HepG2 (cell line): ENCODE measurements at regions not wholly inside any gene's neighbourhood (a gene's known extent, or its start where the extent isn't known, plus 50 kb on each side); places are given as distances from the start of the nearest gene placed in this dataset.

Source experiments
- BORCS8-MEF2B ChIP-seq: sonication (generic); formaldehyde crosslinking; IDR thresholded peaks from 2 replicates; pipeline ENCODE4 v1.8.0; 2022; ENCODE audit warnings: mild to moderate bottlenecking, missing genetic modification reagents
- GABPB1 ChIP-seq: IDR thresholded peaks from 2 replicates; pipeline ENCODE4 v1.6.1; 2016; ENCODE audit warnings: mild to moderate bottlenecking, missing genetic modification reagents, moderate library complexity, missing compliant biosample characterization
- HDAC6 ChIP-seq: fragments of 200-600 bp; sonication (generic); IDR thresholded peaks from 2 replicates; pipeline ENCODE4 v1.7.0; 2017; ENCODE audit warnings: mild to moderate bottlenecking, antibody characterized with exemption, low read length, low read depth
- PHF20 ChIP-seq: sonication (generic); formaldehyde crosslinking; IDR thresholded peaks from 2 replicates; pipeline ENCODE4 v1.5.0; 2020; ENCODE audit warnings: mild to moderate bottlenecking, missing genetic modification reagents
- WIZ ChIP-seq: sonication (generic); formaldehyde crosslinking; IDR thresholded peaks from 2 replicates; pipeline ENCODE4 v1.5.1; 2020; ENCODE audit warnings: mild to moderate bottlenecking, missing genetic modification reagents
- ZFP36L1 ChIP-seq: sonication (generic); formaldehyde crosslinking; IDR thresholded peaks from 2 replicates; pipeline ENCODE4 v1.8.0; 2022; ENCODE audit warnings: mild to moderate bottlenecking, missing genetic modification reagents, moderate library complexity
- ZFP36L2 ChIP-seq: sonication (generic); formaldehyde crosslinking; IDR thresholded peaks from 2 replicates; pipeline ENCODE4 v1.4.0; 2020; ENCODE audit warnings: missing genetic modification reagents
- ZNF30 ChIP-seq: sonication (generic); formaldehyde crosslinking; IDR thresholded peaks from 2 replicates; pipeline ENCODE4 v1.5.0; 2020; ENCODE audit warnings: mild to moderate bottlenecking, missing genetic modification reagents
- ZNF460 ChIP-seq: sonication (generic); formaldehyde crosslinking; IDR thresholded peaks from 2 replicates; pipeline ENCODE4 v1.5.1; 2020; ENCODE audit warnings: missing genetic modification reagents, mild to moderate bottlenecking, borderline replicate concordance
- TF ChIP-seq, protein P1 (sequence below): sonication (generic); formaldehyde crosslinking; IDR thresholded peaks from 2 replicates; pipeline ENCODE4 v1.8.1; 2023; ENCODE audit warnings: mild to moderate bottlenecking, missing genetic modification reagents, borderline replicate concordance
- TF ChIP-seq, protein P2 (sequence below): sonication (generic); formaldehyde crosslinking; conservative IDR thresholded peaks from 2 replicates; pipeline ENCODE4 v1.8.0; 2022; ENCODE audit warnings: low read depth, missing genetic modification reagents
- TF ChIP-seq, protein P3 (sequence below): fragments of 450-650 bp; IDR thresholded peaks from 2 replicates; pipeline ENCODE4 v1.6.1; 2016
- TF ChIP-seq, protein P4 (sequence below): sonication (generic); formaldehyde crosslinking; IDR thresholded peaks from 2 replicates; pipeline ENCODE4 v1.5.0; 2020; ENCODE audit warnings: missing genetic modification reagents, mild to moderate bottlenecking, borderline replicate concordance
- TF ChIP-seq, protein P5 (sequence below): sonication (generic); formaldehyde crosslinking; IDR thresholded peaks from one replicate; pipeline ENCODE4 v1.5.1; 2020; ENCODE audit warnings: mild to moderate bottlenecking, missing genetic modification reagents; ENCODE audit errors: not compliant biosample characterization
- TF ChIP-seq, protein P6 (sequence below): sonication (generic); formaldehyde crosslinking; IDR thresholded peaks from 2 replicates; pipeline ENCODE4 v1.4.0; 2020; ENCODE audit warnings: mild to moderate bottlenecking, missing genetic modification reagents
- TF ChIP-seq, protein P7 (sequence below): sonication (generic); formaldehyde crosslinking; IDR thresholded peaks from 2 replicates; pipeline ENCODE4 v1.5.1; 2020; ENCODE audit warnings: missing genetic modification reagents, mild to moderate bottlenecking, borderline replicate concordance

DNA sequence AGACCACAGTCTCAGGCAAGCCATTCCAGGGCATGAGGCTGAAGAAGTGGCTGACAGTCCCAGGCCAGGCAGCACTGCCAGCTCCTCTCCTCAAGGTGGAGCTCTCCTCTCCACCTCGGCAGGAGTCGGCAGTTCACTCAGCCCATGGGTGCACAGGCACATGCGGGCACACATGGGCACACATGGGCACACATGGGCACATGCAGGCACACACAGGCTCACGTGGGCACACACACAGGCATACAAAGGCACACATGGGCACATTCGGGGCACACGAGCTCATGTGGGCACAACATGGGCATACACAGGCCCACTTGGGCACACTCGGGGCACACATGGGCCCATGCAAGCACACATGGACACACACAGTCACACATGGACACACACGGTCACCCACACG is 65.3 kb upstream of the TAF1B start (continued):
- TF ChIP-seq, protein P1, sequence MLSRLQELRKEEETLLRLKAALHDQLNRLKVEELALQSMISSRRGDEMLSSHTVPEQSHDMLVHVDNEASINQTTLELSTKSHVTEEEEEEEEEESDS (CRISPR knock-in tag), result no peak
- TF ChIP-seq, protein P2, sequence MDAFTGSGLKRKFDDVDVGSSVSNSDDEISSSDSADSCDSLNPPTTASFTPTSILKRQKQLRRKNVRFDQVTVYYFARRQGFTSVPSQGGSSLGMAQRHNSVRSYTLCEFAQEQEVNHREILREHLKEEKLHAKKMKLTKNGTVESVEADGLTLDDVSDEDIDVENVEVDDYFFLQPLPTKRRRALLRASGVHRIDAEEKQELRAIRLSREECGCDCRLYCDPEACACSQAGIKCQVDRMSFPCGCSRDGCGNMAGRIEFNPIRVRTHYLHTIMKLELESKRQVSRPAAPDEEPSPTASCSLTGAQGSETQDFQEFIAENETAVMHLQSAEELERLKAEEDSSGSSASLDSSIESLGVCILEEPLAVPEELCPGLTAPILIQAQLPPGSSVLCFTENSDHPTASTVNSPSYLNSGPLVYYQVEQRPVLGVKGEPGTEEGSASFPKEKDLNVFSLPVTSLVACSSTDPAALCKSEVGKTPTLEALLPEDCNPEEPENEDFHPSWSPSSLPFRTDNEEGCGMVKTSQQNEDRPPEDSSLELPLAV (CRISPR knock-in tag), result no peak
- no peak for TF ChIP-seq ZFP36L2 (CRISPR knock-in tag)
- no peak for TF ChIP-seq GABPB1 (CRISPR knock-in tag)
- TF ChIP-seq, protein P3, sequence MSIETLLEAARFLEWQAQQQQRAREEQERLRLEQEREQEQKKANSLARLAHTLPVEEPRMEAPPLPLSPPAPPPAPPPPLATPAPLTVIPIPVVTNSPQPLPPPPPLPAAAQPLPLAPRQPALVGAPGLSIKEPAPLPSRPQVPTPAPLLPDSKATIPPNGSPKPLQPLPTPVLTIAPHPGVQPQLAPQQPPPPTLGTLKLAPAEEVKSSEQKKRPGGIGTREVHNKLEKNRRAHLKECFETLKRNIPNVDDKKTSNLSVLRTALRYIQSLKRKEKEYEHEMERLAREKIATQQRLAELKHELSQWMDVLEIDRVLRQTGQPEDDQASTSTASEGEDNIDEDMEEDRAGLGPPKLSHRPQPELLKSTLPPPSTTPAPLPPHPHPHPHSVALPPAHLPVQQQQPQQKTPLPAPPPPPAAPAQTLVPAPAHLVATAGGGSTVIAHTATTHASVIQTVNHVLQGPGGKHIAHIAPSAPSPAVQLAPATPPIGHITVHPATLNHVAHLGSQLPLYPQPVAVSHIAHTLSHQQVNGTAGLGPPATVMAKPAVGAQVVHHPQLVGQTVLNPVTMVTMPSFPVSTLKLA, result peak; percentile 97
- TF ChIP-seq BORCS8-MEF2B, result no peak
- no peak for TF ChIP-seq ZFP36L1 (CRISPR knock-in tag)
- TF ChIP-seq, protein P4, sequence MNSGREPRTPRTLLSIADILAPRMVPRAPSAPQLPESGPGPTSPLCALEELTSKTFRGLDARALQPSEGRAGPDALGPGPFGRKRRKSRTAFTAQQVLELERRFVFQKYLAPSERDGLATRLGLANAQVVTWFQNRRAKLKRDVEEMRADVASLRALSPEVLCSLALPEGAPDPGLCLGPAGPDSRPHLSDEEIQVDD, result no peak
- TF ChIP-seq ZNF460, result no peak
- TF ChIP-seq, protein P5, sequence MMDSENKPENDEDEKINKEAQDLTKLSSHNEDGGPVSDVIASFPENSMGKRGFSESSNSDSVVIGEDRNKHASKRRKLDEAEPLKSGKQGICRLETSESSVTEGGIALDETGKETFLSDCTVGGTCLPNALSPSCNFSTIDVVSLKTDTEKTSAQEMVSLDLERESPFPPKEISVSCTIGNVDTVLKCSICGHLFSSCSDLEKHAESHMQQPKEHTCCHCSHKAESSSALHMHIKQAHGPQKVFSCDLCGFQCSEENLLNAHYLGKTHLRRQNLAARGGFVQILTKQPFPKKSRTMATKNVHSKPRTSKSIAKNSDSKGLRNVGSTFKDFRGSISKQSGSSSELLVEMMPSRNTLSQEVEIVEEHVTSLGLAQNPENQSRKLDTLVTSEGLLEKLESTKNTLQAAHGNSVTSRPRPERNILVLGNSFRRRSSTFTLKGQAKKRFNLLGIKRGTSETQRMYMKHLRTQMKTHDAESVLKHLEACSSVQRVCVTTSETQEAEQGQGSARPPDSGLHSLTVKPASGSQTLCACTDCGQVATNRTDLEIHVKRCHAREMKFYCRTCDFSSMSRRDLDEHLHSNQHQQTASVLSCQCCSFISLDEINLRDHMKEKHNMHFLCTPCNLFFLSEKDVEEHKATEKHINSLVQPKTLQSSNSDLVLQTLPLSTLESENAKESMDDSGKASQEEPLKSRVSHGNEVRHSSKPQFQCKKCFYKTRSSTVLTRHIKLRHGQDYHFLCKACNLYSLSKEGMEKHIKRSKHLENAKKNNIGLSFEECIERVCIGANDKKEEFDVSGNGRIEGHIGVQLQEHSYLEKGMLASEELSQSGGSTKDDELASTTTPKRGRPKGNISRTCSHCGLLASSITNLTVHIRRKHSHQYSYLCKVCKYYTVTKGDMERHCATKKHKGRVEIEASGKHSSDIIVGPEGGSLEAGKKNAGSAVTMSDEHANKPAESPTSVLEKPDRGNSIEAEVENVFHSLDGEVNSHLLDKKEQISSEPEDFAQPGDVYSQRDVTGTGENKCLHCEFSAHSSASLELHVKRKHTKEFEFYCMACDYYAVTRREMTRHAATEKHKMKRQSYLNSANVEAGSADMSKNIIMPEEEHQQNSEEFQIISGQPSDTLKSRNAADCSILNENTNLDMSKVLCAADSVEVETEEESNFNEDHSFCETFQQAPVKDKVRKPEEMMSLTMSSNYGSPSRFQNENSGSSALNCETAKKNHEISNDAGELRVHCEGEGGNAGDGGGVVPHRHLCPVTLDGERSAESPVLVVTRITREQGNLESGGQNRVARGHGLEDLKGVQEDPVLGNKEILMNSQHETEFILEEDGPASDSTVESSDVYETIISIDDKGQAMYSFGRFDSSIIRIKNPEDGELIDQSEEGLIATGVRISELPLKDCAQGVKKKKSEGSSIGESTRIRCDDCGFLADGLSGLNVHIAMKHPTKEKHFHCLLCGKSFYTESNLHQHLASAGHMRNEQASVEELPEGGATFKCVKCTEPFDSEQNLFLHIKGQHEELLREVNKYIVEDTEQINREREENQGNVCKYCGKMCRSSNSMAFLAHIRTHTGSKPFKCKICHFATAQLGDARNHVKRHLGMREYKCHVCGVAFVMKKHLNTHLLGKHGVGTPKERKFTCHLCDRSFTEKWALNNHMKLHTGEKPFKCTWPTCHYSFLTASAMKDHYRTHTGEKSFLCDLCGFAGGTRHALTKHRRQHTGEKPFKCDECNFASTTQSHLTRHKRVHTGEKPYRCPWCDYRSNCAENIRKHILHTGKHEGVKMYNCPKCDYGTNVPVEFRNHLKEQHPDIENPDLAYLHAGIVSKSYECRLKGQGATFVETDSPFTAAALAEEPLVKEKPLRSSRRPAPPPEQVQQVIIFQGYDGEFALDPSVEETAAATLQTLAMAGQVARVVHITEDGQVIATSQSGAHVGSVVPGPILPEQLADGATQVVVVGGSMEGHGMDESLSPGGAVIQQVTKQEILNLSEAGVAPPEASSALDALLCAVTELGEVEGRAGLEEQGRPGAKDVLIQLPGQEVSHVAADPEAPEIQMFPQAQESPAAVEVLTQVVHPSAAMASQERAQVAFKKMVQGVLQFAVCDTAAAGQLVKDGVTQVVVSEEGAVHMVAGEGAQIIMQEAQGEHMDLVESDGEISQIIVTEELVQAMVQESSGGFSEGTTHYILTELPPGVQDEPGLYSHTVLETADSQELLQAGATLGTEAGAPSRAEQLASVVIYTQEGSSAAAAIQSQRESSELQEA (CRISPR knock-in tag), result no peak
- no peak for TF ChIP-seq HDAC6
- TF ChIP-seq, protein P6, sequence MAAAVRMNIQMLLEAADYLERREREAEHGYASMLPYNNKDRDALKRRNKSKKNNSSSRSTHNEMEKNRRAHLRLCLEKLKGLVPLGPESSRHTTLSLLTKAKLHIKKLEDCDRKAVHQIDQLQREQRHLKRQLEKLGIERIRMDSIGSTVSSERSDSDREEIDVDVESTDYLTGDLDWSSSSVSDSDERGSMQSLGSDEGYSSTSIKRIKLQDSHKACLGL (CRISPR knock-in tag), result no peak
- TF ChIP-seq WIZ (CRISPR knock-in tag), result no peak
- TF ChIP-seq, protein P7, sequence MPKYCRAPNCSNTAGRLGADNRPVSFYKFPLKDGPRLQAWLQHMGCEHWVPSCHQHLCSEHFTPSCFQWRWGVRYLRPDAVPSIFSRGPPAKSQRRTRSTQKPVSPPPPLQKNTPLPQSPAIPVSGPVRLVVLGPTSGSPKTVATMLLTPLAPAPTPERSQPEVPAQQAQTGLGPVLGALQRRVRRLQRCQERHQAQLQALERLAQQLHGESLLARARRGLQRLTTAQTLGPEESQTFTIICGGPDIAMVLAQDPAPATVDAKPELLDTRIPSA (CRISPR knock-in tag), result no peak
- TF ChIP-seq PHF20 (CRISPR knock-in tag), result no peak
- TF ChIP-seq ZNF30, result no peak
